ENCODE measurements at regions not wholly inside any gene's neighbourhood (a gene's known extent, or its start where the extent isn't known, plus 50 kb on each side); places are given as distances from the start of the nearest gene placed in this dataset.

DNA sequence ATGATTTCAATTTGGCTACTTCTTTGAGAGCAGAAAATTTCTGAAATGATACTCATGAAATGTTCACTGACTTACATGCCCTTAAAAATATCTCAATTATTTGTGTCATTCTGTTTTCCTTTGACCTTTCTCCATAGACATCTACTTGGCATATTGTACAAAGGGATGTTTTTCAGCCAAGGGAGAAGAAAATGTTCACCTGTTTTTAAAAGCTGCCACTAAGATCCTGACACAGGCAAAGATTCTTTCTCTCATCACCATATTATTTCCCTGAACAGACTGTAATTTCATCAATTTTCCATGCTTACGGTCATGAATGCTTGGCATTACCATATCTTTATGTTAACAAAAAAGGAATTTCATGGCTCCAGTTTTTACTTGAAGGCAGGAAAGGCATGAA is 67.4 kb upstream of the DBX1 start:
- H3K4me1 Mint-ChIP-seq (ENCODE audit: unreplicated experiment), result no peaks in the 10 kb centered on the region
- DNase-seq (ENCODE audit: low spot score), result no peak
- TF ChIP-seq, protein P1, sequence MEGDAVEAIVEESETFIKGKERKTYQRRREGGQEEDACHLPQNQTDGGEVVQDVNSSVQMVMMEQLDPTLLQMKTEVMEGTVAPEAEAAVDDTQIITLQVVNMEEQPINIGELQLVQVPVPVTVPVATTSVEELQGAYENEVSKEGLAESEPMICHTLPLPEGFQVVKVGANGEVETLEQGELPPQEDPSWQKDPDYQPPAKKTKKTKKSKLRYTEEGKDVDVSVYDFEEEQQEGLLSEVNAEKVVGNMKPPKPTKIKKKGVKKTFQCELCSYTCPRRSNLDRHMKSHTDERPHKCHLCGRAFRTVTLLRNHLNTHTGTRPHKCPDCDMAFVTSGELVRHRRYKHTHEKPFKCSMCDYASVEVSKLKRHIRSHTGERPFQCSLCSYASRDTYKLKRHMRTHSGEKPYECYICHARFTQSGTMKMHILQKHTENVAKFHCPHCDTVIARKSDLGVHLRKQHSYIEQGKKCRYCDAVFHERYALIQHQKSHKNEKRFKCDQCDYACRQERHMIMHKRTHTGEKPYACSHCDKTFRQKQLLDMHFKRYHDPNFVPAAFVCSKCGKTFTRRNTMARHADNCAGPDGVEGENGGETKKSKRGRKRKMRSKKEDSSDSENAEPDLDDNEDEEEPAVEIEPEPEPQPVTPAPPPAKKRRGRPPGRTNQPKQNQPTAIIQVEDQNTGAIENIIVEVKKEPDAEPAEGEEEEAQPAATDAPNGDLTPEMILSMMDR (IDR thresholded peaks at IDR 0.05; ENCODE audit: unreplicated experiment), result no peak

DNA sequence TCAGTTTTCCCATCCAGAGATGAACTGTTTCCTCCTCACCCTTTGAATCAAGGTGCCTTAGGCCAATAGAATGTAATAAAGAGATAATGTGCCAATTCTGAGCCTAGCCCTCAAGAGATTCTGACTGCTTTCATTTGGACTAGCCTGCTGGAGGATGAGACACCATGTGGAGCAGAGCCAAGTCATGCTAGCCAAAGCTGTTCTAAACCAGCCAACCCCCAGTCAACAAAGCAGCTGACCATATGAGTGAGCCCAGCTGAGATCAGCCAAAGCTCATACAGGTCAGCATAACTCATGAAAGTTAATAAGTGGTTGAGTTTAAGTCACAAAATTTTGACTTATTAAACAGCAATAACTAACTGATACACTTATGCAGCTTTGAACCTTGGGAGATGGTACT is 66.7 kb upstream of the DBX1 start:
- no peak overlapping the region for H3K27ac Mint-ChIP-seq (ENCODE audit: unreplicated experiment)
- TF ChIP-seq, protein P1 (IDR thresholded peaks at IDR 0.05; ENCODE audit: unreplicated experiment), result no peak
- no peak for DNase-seq (ENCODE audit: low spot score)

More for the DNA sequence above, 67.4 kb upstream of the DBX1 start:
- Mint-ChIP-seq H3K27ac (ENCODE audit: unreplicated experiment) (no peak overlapping the region), H3K4me3 (ENCODE audit: unreplicated experiment) (no peak overlapping the region), H3K27me3 (ENCODE audit: unreplicated experiment) (peaks cover 2% of the 10 kb centered on the region), H3K9me3 (ENCODE audit: unreplicated experiment) (no peaks in the 10 kb centered on the region), H3K36me3 (ENCODE audit: low read depth, unreplicated experiment) (no peaks in the 10 kb centered on the region)

DNA sequence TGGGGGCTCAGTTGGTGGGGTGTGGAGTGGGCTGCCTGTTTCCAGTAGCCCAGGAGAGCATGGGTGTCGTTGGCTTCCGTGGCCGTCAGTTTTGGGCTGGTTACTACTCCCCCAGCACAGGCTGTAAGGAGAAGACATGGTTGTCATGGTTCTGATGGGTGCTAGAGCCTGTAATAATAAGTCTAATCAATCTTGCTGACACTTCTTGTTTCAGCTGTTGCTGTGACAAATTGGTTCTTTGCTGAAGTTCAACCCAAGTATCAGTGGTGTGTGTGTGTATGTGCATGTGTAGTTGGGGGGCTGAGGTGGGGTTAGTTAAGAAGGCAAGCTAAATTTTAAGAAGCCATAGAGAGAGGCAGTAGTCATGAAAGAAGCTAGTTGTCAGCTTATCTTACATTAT is 61.3 kb upstream of the DBX1 start:
- no peaks in the 10 kb centered on the region for H3K36me3 Mint-ChIP-seq (ENCODE audit: low read depth, unreplicated experiment)
- no peak overlapping the region for H3K27ac Mint-ChIP-seq (ENCODE audit: unreplicated experiment)
- no peak for DNase-seq (ENCODE audit: low spot score)
- TF ChIP-seq, protein P1 (IDR thresholded peaks at IDR 0.05; ENCODE audit: unreplicated experiment), result no peak
- peaks cover 2% of the 10 kb centered on the region for H3K27me3 Mint-ChIP-seq (ENCODE audit: unreplicated experiment)
- H3K9me3 Mint-ChIP-seq (ENCODE audit: unreplicated experiment), result no peaks in the 10 kb centered on the region
- no peak overlapping the region for H3K4me3 Mint-ChIP-seq (ENCODE audit: unreplicated experiment)
- H3K4me1 Mint-ChIP-seq (ENCODE audit: unreplicated experiment), result no peaks in the 10 kb centered on the region

More for the DNA sequence above, 66.7 kb upstream of the DBX1 start:
- Mint-ChIP-seq H3K36me3 (ENCODE audit: low read depth, unreplicated experiment) (no peaks in the 10 kb centered on the region), H3K4me1 (ENCODE audit: unreplicated experiment) (no peaks in the 10 kb centered on the region), H3K9me3 (ENCODE audit: unreplicated experiment) (no peaks in the 10 kb centered on the region), H3K4me3 (ENCODE audit: unreplicated experiment) (no peak overlapping the region), H3K27me3 (ENCODE audit: unreplicated experiment) (peaks cover 2% of the 10 kb centered on the region)

DNA sequence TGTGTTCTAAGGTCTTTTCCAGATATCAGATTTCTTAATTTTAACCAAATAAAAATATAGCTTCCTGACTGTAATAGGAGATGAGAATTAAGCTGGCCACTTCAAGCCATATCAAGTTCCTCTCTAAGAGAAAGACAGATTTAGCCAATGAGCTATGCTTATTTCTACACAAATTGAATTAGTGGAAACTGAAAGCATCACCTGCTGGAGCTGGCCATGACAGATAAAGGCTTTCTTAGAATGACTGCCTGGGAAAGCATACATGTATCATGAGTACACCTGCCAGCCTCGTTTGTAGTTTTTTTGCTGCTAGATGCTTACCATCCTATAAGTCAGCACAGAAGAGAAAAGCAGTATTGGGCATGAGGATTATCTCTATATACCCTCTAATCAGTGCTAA is 53.5 kb upstream of the DBX1 start:
- no peak overlapping the region for H3K4me3 Mint-ChIP-seq (ENCODE audit: unreplicated experiment)
- peaks cover 8% of the 10 kb centered on the region for H3K27me3 Mint-ChIP-seq (ENCODE audit: unreplicated experiment)
- H3K27ac Mint-ChIP-seq (ENCODE audit: unreplicated experiment), result no peak overlapping the region
- TF ChIP-seq, protein P1 (IDR thresholded peaks at IDR 0.05; ENCODE audit: unreplicated experiment), result no peak
- DNase-seq (ENCODE audit: low spot score), result no peak
- no peaks in the 10 kb centered on the region for H3K4me1 Mint-ChIP-seq (ENCODE audit: unreplicated experiment)
- H3K36me3 Mint-ChIP-seq (ENCODE audit: low read depth, unreplicated experiment), result no peaks in the 10 kb centered on the region
- H3K9me3 Mint-ChIP-seq (ENCODE audit: unreplicated experiment), result no peaks in the 10 kb centered on the region

GRCh38 chr11:20211691-20212090 is 51.4 kb upstream of the DBX1 start:
- Mint-ChIP-seq H3K4me3 (ENCODE audit: unreplicated experiment) (no peak overlapping the region), H3K27me3 (ENCODE audit: unreplicated experiment) (peaks cover 18% of the 10 kb centered on the region), H3K36me3 (ENCODE audit: low read depth, unreplicated experiment) (no peaks in the 10 kb centered on the region), H3K4me1 (ENCODE audit: unreplicated experiment) (peaks cover 11% of the 10 kb centered on the region), H3K27ac (ENCODE audit: unreplicated experiment) (no peak overlapping the region), H3K9me3 (ENCODE audit: unreplicated experiment) (no peaks in the 10 kb centered on the region)
- TF ChIP-seq, protein P1 (IDR thresholded peaks at IDR 0.05; ENCODE audit: unreplicated experiment), result no peak
- no peak for DNase-seq (ENCODE audit: low spot score)

Data from endothelial cell (in vitro differentiated cells).